ENCODE measurements at regions not wholly inside any gene's neighbourhood (a gene's known extent, or its start where the extent isn't known, plus 50 kb on each side); places are given as distances from the start of the nearest gene placed in this dataset.
"Not testable (repeated sequence)": the region's sequence is repeated elsewhere in the genome, so short reads cannot be mapped to it uniquely, and the experiment has no call there.

- no peak for DNase-seq
Measured at GRCh38 chr14:40464531-40464930, 1032.3 kb upstream of the FBXO33 start.

- DNase-seq = no peak
Measured at GRCh38 chr14:40463886-40464285, 1031.7 kb upstream of the FBXO33 start.

DNA sequence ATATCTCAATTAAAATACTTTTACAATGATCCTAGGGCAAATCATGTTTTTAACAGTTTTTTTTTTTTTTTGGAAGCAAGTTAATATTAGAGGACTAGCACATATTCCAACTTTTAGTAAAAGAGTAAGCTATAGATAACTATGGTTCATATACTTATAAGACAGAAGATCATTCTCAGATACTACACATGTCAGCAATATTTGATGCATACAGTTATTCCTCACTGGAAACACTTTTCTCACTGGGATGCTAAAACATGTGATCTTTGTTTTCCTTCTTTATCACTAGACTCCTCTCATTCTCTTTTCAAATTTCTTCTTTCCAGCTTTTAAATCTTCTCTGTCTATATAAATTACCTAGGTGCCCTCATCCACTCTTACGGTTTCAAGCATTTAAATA lies 1020.4 kb upstream of the FBXO33 start:
- no peak for DNase-seq

GRCh38 chr14:40447017-40447416 lies 1014.8 kb upstream of the FBXO33 start:
- peak in 1 of 2 experiments; percentile 23 for DNase-seq

DNA sequence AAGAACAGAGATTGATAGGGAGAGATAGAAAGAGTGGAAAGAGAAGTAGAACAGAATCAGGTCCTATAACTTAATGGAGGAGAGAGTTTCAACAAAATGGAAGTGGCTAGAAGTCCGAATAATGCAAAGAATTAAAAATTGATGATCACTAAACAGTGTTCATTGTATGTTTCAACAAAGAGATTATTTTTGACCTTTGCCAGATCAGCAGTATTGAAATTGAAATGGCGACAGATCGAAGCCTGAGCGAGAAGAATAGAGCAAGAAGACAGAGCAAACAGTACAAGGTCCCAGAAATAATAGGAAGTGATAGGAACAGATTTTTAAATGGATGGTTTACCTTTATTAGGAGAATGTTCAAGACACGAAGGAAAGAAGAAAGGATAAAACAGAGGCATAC lies 1012.8 kb upstream of the FBXO33 start:
- DNase-seq = no peak

GRCh38 chr14:40436551-40436950 lies 1004.3 kb upstream of the FBXO33 start:
- no peak for DNase-seq

- DNase-seq = peak; percentile 12 to 61
Measured at GRCh38 chr14:40417777-40418401, 985.7 kb upstream of the FBXO33 start.

GRCh38 chr14:40416565-40416964 lies 984.3 kb upstream of the FBXO33 start:
- DNase-seq = no peak

- no peak for DNase-seq
Measured at GRCh38 chr14:40414386-40414785, 982.2 kb upstream of the FBXO33 start.

DNA sequence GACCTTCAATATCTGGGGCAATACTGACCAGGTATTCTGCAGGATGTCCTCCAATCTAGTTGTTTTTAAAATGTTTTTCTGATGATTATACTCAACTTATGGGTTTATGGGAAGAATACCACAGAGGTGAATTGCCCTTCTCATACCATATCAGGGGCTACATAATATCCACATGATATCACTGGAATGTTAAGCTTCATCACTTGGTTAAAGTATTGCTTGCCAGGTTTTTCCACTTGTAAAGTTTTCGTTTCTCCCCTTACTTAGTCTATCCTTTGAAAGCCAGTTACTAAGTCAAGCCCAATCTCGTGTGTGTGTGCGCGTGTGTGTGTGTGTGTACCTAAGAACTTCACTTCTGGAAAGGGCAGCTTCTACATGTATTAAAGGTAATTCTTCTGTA lies 980.9 kb upstream of the FBXO33 start:
- no peak for DNase-seq

DNA sequence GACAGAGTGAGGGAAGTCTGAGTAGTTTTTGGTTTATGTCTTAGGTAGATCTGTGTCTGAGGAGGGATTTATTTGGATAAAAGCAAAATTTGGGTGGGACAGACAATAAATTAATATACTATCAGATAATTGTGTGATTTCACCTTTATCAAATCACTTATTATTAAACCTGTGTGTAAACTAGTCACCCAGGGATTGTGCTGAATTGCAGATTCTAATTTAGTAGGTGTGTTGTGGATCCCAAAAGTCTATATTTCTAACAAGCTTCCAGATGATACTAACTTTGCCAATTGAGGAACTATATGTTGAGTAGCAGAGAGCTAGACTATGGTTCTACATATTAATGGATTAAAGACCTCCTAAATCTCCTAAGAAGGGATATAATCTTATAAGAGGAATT lies 978.5 kb upstream of the FBXO33 start:
- no peak for DNase-seq

GRCh38 chr14:40402957-40403356 lies 970.7 kb upstream of the FBXO33 start:
- DNase-seq = no peak

DNA sequence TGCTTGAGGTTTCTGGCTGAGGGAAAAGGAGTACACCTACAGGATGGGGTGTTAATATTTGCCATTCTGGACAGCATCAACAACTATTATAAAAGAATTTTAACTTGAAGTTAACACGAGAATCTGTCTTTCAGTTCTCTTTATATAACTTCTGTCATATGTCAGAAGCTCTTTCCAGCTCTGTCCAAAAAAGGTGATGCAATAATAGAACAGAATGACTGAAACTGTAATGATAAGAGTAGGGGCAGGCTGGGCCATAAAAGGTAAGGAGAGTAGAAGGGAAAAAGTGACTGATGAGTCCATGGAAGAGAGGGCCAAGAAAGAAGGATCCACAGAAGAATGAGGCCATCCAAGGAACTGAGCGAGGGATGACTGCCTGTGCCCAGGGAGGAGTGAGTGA lies 966.7 kb upstream of the FBXO33 start:
- DNase-seq = no peak

DNA sequence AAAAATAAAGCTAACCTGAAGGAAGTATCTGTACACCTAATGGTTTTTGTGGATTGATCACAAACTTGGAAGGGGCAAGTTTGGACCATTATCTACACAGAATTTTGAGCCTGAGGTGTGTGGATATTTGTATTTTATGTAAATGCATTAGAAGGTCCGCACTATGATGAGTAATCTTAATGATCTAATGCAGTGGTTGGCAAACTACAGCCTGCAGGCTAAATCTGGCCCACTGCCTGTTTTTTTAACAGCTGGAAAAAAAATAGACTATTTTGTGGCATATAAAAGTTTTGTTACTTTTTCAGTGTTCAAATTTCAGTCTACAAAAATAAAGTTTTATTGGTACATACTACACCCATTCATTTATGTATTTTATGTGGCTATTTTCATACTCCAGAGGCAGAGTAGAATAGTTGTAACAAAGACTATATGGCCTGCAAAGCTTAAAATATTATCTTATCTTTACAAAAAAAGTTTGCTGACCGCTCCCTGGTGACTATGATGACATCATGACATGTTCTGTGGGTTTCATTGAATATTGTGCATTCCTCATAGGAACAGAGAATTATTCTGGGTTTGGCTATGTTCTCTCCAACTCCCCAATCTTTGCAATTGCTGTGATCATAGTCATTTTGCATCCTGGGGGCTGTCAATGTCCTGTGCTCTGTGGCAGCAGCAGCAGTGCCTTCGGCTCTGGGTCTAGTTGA lies 962.6 kb upstream of the FBXO33 start:
- no peak for DNase-seq

GRCh38 chr14:40393143-40393542 lies 960.9 kb upstream of the FBXO33 start:
- DNase-seq = no peak

- DNase-seq = no peak
Measured at GRCh38 chr14:40386433-40386832, 954.2 kb upstream of the FBXO33 start.

GRCh38 chr14:40374221-40374620 lies 942.0 kb upstream of the FBXO33 start:
- DNase-seq = no peak

- no peak for DNase-seq
Measured at GRCh38 chr14:40371011-40371410, 938.8 kb upstream of the FBXO33 start.

DNA sequence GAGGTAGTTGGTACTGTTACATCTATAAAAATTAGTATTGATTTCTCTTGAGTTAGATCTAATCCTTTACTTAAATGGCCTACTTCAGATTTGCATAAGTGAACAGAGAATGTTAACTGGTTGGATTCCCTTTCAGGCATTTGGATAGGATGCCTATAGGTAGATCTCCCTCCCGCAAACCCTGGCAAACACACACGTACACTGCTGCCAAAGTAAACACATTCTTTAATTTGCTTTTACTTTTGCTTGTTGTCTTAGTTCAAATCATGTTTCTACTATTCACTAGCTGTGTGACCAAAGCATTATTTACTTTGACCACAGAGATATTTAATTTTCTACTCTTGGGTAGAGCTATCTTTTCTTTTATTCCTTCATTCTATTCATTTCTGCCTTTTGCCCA lies 936.1 kb upstream of the FBXO33 start:
- DNase-seq = no peak

DNA sequence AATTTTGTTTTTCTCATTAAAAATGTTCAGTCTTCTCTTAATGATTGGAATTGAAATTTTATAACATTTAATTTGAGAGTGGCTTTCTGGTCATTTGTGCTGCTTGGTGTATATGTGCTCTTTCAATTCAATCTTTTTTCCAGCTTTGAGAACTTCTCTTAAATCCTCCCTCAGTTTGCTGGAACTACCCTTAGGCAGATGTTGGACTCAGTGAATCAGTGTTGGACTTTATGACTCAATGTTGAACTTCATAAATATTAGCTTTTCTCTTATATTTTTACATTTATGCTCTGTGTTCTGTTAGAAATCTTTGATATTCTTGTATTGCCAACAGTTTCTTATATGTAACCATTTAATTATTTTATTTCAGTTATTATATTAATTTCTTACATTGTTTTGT lies 935.5 kb upstream of the FBXO33 start:
- no peak for DNase-seq

DNA sequence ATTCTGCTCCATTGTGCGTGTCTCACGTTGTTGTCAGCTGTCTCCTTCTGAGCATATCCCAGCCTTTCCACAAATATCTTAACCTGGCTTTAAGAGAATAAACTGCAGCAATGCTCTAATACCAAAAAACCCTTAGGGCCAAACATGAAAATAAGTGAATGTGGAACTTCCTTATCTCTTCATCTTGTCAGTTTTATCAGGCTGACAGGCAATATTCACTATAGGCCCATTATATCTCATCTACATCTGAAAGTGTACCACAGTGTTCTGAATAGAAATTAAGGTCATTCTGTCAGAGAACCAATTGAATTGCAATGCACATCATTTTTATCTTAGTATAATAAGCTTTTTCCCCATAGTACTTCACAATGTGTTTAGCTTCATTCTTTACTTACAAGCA lies 933.1 kb upstream of the FBXO33 start:
- DNase-seq = no peak

DNA sequence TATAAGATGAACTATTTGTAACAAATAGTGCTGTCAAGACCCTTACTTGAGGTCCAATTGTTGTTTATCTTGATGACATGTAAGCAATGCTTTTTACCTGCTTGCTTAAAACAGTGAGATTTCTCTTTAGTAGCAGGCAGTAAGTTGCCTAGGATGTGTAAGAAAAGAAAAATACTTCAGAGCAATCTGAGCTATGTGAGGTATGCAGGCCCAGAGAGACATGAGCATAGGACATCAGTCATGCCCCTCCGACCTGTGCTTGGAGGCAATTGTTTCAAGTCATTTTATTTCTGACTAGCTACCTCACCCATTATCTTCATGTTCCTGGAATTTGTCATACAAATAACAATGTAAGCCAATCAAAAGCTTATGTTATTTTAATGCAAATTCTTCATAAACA lies 930.6 kb upstream of the FBXO33 start:
- DNase-seq = no peak

GRCh38 chr14:40354754-40355153 lies 922.5 kb upstream of the FBXO33 start:
- DNase-seq = no peak

DNA sequence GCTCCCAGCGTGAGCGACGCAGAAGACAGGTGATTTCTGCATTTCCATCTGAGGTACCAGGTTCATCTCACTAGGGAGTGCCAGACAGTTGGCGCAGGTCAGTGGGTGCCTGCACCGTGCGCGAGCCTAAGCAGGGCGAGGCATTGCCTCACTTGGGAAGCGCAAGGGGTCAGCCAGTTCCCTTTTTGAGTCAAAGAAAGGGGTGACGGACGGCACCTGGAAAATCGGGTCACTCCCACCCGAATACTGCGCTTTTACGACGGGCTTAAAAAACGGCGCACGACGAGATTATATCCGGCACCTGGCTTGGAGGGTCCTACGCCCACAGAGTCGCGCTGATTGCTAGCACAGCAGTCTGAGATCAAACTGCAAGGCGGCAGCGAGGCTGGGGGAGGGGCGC lies 915.9 kb upstream of the FBXO33 start:
- not testable (repeated sequence) for DNase-seq

GRCh38 chr14:40347675-40348074 lies 915.4 kb upstream of the FBXO33 start:
- no peak for DNase-seq
